ENCODE measurements at regions not wholly inside any gene's neighbourhood (a gene's known extent, or its start where the extent isn't known, plus 50 kb on each side); places are given as distances from the start of the nearest gene placed in this dataset.

DNA sequence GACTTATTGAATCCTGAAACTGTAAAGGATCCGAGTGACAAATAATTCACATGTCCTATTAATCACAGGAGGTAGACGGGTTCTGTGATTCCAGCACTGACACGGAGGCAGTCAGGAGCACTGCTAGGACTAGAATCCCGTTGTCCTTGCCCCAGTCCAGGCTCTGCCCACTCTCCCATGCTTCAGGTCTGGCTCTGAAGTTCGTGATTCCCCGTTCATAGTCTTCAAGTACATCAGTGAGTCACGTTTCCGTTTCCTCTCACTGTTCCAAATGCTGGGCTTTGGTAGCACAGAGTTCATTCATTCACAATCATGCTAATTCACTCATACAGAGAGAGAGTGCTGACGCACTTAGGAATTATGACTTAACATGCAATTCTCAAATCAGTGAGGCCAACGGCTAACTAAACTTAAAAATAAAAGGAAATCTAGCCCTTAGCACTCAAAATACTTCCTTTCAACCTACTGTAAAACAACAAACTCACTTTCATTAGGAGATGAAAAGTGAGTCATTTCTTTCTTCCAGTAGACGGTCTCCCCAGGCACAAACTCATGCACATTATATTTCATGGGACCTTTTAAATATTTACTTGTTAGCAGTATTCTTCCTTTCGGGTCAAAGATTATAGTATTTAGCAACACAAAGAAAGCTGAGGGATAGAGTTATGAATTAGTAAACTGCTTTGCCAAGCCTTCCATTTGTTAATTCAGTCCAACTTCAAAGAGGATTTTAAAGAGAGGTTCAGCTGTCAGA lies 94.0 kb upstream of the NHSL1 start:
- TF ChIP-seq POLR2A (IDR thresholded peaks at IDR 0.05) = no peak
- TF ChIP-seq, protein P1, sequence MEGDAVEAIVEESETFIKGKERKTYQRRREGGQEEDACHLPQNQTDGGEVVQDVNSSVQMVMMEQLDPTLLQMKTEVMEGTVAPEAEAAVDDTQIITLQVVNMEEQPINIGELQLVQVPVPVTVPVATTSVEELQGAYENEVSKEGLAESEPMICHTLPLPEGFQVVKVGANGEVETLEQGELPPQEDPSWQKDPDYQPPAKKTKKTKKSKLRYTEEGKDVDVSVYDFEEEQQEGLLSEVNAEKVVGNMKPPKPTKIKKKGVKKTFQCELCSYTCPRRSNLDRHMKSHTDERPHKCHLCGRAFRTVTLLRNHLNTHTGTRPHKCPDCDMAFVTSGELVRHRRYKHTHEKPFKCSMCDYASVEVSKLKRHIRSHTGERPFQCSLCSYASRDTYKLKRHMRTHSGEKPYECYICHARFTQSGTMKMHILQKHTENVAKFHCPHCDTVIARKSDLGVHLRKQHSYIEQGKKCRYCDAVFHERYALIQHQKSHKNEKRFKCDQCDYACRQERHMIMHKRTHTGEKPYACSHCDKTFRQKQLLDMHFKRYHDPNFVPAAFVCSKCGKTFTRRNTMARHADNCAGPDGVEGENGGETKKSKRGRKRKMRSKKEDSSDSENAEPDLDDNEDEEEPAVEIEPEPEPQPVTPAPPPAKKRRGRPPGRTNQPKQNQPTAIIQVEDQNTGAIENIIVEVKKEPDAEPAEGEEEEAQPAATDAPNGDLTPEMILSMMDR (IDR thresholded peaks at IDR 0.05) = no peak
